Hepatocyte (in vitro differentiated cells): ENCODE measurements at regions not wholly inside any gene's neighbourhood (a gene's known extent, or its start where the extent isn't known, plus 50 kb on each side); places are given as distances from the start of the nearest gene placed in this dataset.
"Not testable (repeated sequence)": the region's sequence is repeated elsewhere in the genome, so short reads cannot be mapped to it uniquely, and the experiment has no call there.

ENCODE experiments used
- EZH2 ChIP-seq: fragments of 200-600 bp; sonication (generic); IDR thresholded peaks from 2 replicates; pipeline ENCODE4 v1.6.1; 2016; ENCODE audit warnings: antibody characterized with exemption, mild to moderate bottlenecking, borderline replicate concordance
- EZH2phosphoT487 ChIP-seq: fragments of 200-600 bp; sonication (generic); IDR thresholded peaks from one replicate; pipeline ENCODE4 v1.6.1; 2018; ENCODE audit warnings: antibody characterized with exemption, mild to moderate bottlenecking, low read depth, moderate library complexity; ENCODE audit not compliant: unreplicated experiment, severe bottlenecking
- TF ChIP-seq, protein P1 (sequence below): fragments of 200-600 bp; sonication (generic); IDR thresholded peaks from 2 replicates; pipeline ENCODE4 v1.5.1; 2016; ENCODE audit warnings: antibody characterized with exemption, mild to moderate bottlenecking; ENCODE audit not compliant: poor library complexity

DNA sequence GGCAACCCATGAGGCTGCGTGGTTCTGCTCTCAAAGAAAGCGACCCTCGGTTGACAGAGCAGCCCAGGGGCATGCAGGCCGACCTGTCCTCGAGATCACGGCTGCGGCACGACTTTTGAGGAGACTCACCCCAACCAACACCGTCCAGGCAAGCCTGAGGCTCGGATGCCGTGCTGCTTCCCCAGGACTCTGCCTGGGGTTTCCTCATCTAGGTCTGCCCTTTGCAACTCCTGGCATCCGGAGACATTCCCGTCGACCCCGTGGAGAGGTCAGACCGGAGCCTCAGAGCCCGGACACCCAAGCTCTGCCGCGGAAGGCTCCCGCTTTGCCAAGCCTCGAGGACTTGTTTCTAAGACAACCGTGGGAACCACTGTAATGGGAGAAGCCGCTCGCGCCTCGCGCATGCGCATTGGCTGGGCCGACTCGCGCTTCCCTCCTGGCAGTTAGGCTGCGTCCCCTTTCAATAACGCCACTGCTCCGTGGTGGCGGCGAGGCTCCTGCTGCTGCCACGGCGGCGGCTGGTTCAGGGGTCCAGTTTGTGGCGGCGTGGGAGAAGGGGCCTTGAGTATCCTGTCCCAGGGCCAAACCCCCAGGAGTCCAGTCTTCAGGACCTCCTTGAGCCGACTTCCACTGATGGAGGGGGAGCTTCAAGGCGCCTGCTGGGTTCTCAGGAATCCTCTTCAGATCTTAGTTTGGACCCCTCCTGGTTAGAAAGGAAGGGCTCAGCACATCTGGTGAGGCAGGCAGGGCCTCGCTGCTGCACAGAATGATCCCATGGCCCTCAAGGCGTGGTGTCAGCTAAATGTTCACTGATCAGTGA is 101.7 kb upstream of the ZNF337 start:
- TF ChIP-seq, protein P1, sequence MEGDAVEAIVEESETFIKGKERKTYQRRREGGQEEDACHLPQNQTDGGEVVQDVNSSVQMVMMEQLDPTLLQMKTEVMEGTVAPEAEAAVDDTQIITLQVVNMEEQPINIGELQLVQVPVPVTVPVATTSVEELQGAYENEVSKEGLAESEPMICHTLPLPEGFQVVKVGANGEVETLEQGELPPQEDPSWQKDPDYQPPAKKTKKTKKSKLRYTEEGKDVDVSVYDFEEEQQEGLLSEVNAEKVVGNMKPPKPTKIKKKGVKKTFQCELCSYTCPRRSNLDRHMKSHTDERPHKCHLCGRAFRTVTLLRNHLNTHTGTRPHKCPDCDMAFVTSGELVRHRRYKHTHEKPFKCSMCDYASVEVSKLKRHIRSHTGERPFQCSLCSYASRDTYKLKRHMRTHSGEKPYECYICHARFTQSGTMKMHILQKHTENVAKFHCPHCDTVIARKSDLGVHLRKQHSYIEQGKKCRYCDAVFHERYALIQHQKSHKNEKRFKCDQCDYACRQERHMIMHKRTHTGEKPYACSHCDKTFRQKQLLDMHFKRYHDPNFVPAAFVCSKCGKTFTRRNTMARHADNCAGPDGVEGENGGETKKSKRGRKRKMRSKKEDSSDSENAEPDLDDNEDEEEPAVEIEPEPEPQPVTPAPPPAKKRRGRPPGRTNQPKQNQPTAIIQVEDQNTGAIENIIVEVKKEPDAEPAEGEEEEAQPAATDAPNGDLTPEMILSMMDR, result not testable (repeated sequence)
- TF ChIP-seq EZH2, EZH2phosphoT487: not testable (repeated sequence)
